Neuron (in vitro differentiated cells): ENCODE measurements at regions not wholly inside any gene's neighbourhood (a gene's known extent, or its start where the extent isn't known, plus 50 kb on each side); places are given as distances from the start of the nearest gene placed in this dataset.

Source experiments
- H2AFZ ChIP-seq: one replicate; pipeline ENCODE4 v1.6.1; 2013; ENCODE audit warnings: low read depth, mild to moderate bottlenecking, inconsistent platforms, low read length, moderate library complexity
- H3K27me3 ChIP-seq: one replicate; pipeline ENCODE4 v1.6.1; 2013; ENCODE audit warnings: low read length; ENCODE audit not compliant: insufficient read depth
- H3K36me3 ChIP-seq: one replicate; pipeline ENCODE4 v1.6.1; 2013; ENCODE audit warnings: low read length; ENCODE audit not compliant: insufficient read depth
- H3K4me1 ChIP-seq: one replicate; pipeline ENCODE4 v1.6.1; 2013; ENCODE audit warnings: low read length; ENCODE audit not compliant: insufficient read depth
- H3K4me3 ChIP-seq: 2 replicates; pipeline ENCODE4 v1.5.1; 2013; ENCODE audit warnings: mild to moderate bottlenecking, low read length, moderate library complexity
- H3K9me3 ChIP-seq: one replicate; pipeline ENCODE4 v1.6.1; 2013; ENCODE audit warnings: low read length

DNA sequence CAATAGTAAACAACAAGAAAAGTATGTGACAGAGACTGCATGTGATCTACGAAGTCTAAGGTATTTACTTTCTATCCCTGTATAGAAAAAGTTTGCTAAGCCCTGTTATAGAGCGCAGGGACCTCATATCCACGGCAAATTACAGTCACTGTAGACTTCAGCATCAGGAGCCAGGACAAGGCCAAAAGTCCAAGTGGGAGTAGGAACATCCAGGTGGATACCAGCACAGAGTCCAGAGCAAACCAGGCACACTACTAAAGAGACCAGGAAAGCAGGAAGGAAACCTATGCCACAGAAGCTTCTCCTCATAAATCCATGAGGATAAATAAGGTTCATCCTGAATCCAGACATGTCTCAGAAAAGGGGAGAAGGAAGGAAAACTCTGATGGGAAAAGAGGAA is 342.2 kb upstream of the HTR2A start:
- H3K9me3 ChIP-seq, result no peaks in the 10 kb centered on the region
- no peak overlapping the region for H2AFZ ChIP-seq
- no peaks in the 10 kb centered on the region for H3K4me1 ChIP-seq
- no peaks in the 10 kb centered on the region for H3K27me3 ChIP-seq
- H3K4me3 ChIP-seq, result no peak overlapping the region
- no peaks in the 10 kb centered on the region for H3K36me3 ChIP-seq

DNA sequence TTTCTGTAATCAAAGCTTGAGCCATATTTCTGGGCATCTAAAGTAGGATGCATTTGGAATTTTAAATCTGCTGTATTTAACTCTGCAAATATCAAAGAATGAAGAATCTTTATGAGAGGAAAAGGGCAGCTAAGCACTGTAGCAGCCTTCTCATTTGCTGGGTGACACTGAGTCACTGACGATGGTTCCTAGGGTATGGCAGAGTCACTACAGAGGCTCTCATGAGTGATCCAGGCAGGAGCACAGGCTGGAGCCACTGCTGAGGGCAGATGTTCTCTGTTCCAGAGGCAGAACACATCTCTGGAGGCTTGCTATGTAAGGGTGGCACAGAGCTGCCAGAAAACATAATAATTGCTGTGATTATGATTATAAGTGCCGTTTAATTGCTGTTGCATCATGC is 340.7 kb upstream of the HTR2A start:
- Histone ChIP-seq H2AFZ (no peak overlapping the region), H3K4me3 (no peak overlapping the region), H3K9me3 (no peaks in the 10 kb centered on the region), H3K27me3 (no peaks in the 10 kb centered on the region), H3K4me1 (no peaks in the 10 kb centered on the region), H3K36me3 (no peaks in the 10 kb centered on the region)

DNA sequence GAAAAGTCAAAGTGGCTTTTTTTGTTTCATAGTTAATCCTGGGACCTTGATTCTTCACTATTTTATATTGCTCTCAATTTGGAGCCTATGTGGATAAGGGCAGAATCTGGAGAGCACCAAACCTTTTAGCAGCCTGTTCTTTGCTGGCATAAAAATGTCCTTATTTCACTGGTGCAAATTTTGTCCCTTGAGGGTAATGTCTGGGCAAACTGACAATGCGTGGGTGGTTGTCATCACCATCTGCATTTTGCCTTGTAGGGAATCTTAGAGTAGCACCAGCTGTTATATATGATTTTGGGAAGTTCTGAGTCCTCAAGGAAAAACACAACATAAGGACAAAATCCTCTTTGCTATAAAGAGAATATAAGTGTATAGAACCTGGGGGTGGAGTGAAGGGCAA is 336.9 kb upstream of the HTR2A start:
- H3K9me3 ChIP-seq, result no peaks in the 10 kb centered on the region
- no peaks in the 10 kb centered on the region for H3K4me1 ChIP-seq
- H3K36me3 ChIP-seq, result no peaks in the 10 kb centered on the region
- H3K4me3 ChIP-seq, result no peak overlapping the region
- no peaks in the 10 kb centered on the region for H3K27me3 ChIP-seq
- H2AFZ ChIP-seq, result no peak overlapping the region

DNA sequence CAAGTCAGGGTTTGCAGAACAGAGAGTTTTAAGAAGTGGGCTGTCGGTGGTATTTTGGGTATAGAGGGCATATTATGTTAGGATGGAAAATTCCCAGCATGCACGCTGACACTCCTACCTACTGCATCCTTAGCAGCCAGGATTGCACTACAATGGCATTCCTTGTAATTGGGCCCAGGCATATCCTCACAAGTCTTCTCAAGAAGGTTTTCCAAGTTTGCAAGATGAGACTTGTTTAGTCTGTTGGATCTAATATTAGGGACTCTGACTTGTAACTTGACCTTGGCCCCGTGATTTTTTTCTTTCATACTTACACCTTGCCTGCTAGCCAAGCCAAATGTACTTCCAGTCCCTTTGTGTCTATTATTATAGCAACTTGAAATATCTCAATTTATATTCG is 335.7 kb upstream of the HTR2A start:
- Histone ChIP-seq H3K9me3 (no peaks in the 10 kb centered on the region), H3K4me1 (no peaks in the 10 kb centered on the region), H3K36me3 (no peaks in the 10 kb centered on the region)

DNA sequence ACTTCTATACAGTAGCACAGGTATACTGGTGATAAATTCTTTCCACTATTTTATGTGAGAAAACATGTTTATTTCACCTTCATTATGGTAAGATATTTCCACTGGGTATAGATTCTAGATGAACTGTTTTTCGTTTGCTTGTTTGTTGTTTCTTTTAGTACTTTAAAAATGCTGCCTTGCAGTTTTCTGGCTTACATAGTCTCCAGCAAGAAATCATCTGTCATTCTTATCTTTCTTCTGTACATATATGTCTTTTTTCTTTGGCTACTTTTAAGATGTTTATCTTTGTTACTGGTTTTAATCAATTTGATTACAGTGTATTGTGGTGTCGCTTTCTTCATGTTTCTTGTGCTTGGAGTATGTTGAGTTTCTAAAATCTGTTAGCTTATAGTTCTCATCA is 333.3 kb upstream of the HTR2A start:
- H2AFZ ChIP-seq, result no peak overlapping the region
- no peaks in the 10 kb centered on the region for H3K27me3 ChIP-seq
- no peaks in the 10 kb centered on the region for H3K36me3 ChIP-seq
- no peaks in the 10 kb centered on the region for H3K4me1 ChIP-seq
- H3K9me3 ChIP-seq, result no peaks in the 10 kb centered on the region
- H3K4me3 ChIP-seq, result no peak overlapping the region

More for the DNA sequence above, 335.7 kb upstream of the HTR2A start:
- no peak overlapping the region for H3K4me3 ChIP-seq
- H3K27me3 ChIP-seq, result no peaks in the 10 kb centered on the region
- H2AFZ ChIP-seq, result no peak overlapping the region

DNA sequence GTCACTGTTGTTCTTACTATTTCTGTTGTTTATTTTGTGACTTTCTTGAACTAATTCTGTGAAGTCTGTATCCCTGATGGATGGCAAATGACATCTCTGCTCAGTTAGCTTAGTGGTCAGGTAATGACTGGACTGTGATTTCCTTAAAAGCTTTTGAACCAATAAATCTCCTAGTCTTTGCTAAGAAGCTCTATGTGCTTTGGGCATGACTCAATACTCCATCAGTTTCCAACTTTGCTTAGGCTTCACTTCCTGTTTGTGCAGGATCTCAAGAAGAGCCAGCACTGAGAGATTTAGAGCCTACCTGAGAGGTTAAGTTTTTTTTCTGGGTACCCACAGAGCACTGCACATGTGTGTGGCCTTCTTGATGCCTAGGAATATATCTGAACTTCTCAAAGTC is 329.7 kb upstream of the HTR2A start:
- Histone ChIP-seq H3K36me3 (no peaks in the 10 kb centered on the region), H3K4me1 (no peaks in the 10 kb centered on the region), H3K9me3 (no peaks in the 10 kb centered on the region), H3K4me3 (no peak overlapping the region), H3K27me3 (no peaks in the 10 kb centered on the region), H2AFZ (no peak overlapping the region)

DNA sequence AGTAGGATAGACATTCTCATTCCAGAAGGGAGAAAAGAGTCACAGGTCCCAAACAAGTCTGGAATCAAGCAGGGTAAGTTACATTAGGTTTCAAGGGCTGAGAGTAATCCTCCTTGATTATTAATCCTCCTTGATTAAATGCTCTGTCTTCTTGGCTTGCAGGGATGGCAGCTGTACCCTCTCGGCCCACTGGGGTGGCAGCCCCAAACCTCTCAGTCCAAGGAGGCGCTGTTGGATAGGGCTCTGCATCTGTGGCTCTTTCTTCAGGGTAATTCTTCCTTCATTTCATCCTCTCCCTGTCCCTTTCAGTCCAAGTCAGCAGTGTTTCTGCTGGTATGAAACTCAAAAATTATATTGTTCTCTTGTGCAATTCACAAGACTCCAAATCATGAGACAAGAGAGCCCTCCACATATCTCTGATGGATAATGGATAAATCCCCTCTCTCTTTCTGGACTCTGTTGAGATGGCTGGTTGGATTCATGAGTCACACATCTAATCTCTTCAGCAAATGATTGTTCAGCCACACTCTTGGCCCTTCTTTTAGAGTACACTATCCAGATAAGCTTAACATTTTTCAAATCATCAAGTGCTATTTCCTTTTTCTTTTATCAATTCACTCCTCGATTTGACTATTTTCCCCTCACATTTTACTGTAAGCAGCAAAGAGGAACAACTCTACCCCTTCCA is 323.7 kb upstream of the HTR2A start:
- no peaks in the 10 kb centered on the region for H3K36me3 ChIP-seq
- H3K4me1 ChIP-seq, result no peaks in the 10 kb centered on the region
- no peak overlapping the region for H2AFZ ChIP-seq
- H3K27me3 ChIP-seq, result no peaks in the 10 kb centered on the region
- no peaks in the 10 kb centered on the region for H3K9me3 ChIP-seq
- H3K4me3 ChIP-seq, result no peak overlapping the region

DNA sequence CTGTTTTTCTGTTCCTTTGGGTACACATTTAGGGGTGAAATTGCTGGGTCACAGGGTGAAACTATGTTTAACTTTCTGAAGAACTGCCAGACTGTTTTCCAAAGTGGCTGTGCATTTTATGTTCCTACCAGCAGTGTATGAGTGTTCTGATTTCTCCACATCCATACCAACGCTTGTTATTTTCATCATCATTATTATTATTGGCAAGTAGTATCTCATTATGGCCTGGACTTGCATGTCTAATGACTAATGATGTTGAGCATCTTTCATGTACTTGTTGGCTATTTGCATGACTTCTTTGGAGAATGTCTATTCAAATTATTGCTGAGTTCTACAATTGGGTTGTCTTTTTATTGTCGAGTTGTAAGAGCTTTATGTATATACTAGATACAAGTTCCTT is 321.8 kb upstream of the HTR2A start:
- no peaks in the 10 kb centered on the region for H3K27me3 ChIP-seq
- no peak overlapping the region for H3K4me3 ChIP-seq
- H3K36me3 ChIP-seq, result no peaks in the 10 kb centered on the region
- H3K9me3 ChIP-seq, result no peaks in the 10 kb centered on the region
- H2AFZ ChIP-seq, result no peak overlapping the region
- H3K4me1 ChIP-seq, result no peaks in the 10 kb centered on the region

DNA sequence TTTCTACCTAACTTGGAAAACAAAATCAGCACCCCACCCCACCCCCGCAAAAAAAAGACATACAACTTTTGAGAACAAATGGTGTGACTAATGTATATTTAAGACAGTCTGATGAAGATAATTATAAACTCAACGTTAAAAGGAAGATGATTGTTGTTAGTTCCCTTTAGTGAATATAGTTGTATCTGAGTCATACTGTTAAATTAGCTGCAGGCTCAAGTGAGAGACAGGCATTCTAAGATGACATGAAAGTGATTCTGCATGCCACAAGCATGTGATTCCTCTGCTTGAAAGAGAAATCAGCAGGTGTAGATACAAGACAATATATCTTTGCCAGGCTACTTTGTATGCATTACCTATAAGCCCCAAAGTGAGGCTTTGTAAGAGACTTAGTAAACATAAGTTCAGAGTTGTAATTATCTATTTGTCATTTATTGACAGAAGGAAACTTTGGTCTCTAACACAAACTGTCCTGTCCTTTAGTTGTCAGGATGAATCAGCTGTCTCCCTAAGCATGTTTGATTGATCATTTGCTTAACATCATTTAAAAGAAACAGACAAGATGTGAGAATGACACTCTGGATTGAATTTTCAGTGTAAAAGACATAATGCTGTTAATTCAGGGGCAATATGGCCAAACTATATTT is 319.4 kb upstream of the HTR2A start:
- H2AFZ ChIP-seq, result no peak overlapping the region
- H3K27me3 ChIP-seq, result no peaks in the 10 kb centered on the region
- no peaks in the 10 kb centered on the region for H3K4me1 ChIP-seq
- no peaks in the 10 kb centered on the region for H3K36me3 ChIP-seq
- no peaks in the 10 kb centered on the region for H3K9me3 ChIP-seq
- no peak overlapping the region for H3K4me3 ChIP-seq

DNA sequence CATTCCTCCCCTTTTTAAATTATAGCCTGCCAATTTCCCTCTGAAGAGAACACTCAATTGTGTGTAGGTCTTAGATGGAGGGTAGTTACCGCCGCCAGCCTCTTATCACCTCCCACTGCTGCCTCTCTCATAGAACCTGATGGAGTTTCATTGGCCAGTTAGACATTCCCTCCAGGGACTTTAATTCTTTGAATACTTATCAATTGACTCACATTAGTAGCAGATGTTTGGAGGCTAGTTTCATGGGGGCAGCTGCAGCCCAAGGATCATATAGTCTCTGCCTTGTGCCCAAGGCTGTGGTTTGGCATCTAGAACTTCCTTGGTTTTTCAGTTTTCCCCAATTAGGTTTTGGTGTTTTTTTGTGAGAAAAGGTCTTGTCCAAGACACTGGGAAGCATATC is 318.9 kb upstream of the HTR2A start:
- H3K9me3 ChIP-seq, result no peaks in the 10 kb centered on the region
- H3K36me3 ChIP-seq, result no peaks in the 10 kb centered on the region
- no peak overlapping the region for H3K4me3 ChIP-seq
- H2AFZ ChIP-seq, result no peak overlapping the region
- no peaks in the 10 kb centered on the region for H3K27me3 ChIP-seq
- H3K4me1 ChIP-seq, result no peaks in the 10 kb centered on the region

DNA sequence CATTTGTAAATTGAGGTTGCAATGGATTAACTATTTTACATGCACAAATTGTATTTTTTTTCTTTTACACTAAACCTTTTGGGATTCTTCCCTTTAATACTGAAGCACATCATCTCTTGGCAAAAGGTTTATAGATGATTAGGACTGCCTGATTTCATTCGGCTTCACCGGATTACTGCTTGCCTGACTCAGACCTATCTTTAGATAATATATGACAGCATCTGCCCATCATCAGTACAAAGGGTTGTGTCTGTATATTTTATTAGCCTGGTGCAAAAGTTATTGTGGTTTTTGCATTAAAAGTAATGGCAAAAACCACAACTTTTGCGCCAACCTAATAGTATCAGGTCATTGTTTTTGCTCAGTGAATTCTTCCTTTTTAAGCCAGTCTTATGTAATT is 316.2 kb upstream of the HTR2A start:
- Histone ChIP-seq H3K36me3 (no peaks in the 10 kb centered on the region), H2AFZ (no peak overlapping the region), H3K4me1 (no peaks in the 10 kb centered on the region), H3K4me3 (no peak overlapping the region), H3K9me3 (no peaks in the 10 kb centered on the region), H3K27me3 (no peaks in the 10 kb centered on the region)

DNA sequence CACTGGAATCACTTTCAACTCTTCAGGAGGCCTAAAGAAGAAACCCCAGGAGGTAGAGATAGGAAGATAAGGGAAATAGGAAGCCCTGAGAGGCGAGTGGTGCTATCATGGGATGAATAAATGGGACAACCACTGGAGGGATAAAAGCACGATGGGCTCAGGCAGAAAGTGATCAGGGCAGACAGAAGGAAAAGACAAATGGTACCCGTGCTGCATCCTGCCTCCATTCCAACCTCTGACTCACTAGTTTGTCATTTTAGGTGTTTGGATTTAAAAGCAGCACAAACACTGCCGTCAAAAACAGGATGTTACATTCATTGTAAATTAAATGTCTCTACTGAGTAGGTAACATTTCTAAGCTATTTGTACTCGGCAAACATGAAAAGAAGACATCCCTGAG is 314.3 kb upstream of the HTR2A start:
- no peaks in the 10 kb centered on the region for H3K27me3 ChIP-seq

DNA sequence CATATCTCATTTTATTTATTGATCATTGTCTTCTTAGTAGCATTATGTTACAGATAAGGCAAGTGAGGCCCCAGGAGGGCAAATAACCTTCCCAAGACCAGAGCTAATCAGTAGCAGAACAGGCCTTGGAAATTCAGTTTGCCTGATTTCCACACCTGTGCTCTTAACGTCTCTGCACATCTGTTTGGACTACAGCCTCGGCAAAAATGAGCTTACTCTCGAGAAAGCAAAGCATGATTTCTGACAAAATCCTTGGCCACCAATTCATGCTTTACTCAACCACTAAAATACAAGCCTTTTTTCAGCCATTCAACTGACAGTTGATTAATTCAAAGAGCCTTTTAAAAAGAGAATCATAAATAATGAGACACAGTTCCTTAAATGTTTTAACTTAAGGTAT is 309.3 kb upstream of the HTR2A start:
- Histone ChIP-seq H2AFZ (no peak overlapping the region), H3K9me3 (no peaks in the 10 kb centered on the region), H3K4me1 (no peaks in the 10 kb centered on the region), H3K36me3 (no peaks in the 10 kb centered on the region), H3K4me3 (no peak overlapping the region), H3K27me3 (no peaks in the 10 kb centered on the region)

More for the DNA sequence above, 314.3 kb upstream of the HTR2A start:
- H3K9me3 ChIP-seq, result no peaks in the 10 kb centered on the region
- no peaks in the 10 kb centered on the region for H3K4me1 ChIP-seq
- no peaks in the 10 kb centered on the region for H3K36me3 ChIP-seq
- H3K4me3 ChIP-seq, result no peak overlapping the region
- no peak overlapping the region for H2AFZ ChIP-seq
